Smooth muscle cell (in vitro differentiated cells): ENCODE measurements at regions not wholly inside any gene's neighbourhood (a gene's known extent, or its start where the extent isn't known, plus 50 kb on each side); places are given as distances from the start of the nearest gene placed in this dataset.

Experiments
- DNase-seq: peaks from one replicate; lab custom pipeline; 2025; ENCODE audit not compliant: unreplicated experiment; lab: John Stamatoyannopoulos, UW
- H2AFZ ChIP-seq: fragments of 200-600 bp; sonication (generic); 2 replicates; pipeline ENCODE4 v1.6.0; 2016; ENCODE audit warnings: antibody characterized with exemption, low read depth, mild to moderate bottlenecking
- H3F3A ChIP-seq: fragments of 200-600 bp; sonication (generic); 2 replicates; pipeline ENCODE4 v1.6.0; 2017; ENCODE audit warnings: antibody characterized with exemption, low read depth
- H3K27ac ChIP-seq: fragments of 200-600 bp; sonication (generic); 2 replicates; pipeline ENCODE4 v1.5.1; 2016; ENCODE audit warnings: low read depth, mild to moderate bottlenecking
- H3K27me3 ChIP-seq: fragments of 200-600 bp; sonication (generic); 2 replicates; pipeline ENCODE4 v1.6.1; 2016; ENCODE audit warnings: low read depth, mild to moderate bottlenecking
- H3K36me3 ChIP-seq: fragments of 200-600 bp; sonication (generic); 2 replicates; pipeline ENCODE4 v1.5.1; 2016; ENCODE audit warnings: low read depth
- H3K4me1 ChIP-seq: fragments of 200-600 bp; sonication (generic); 2 replicates; pipeline ENCODE4 v1.5.1; 2016; ENCODE audit warnings: low read depth
- H3K4me2 ChIP-seq: fragments of 200-600 bp; sonication (generic); 2 replicates; pipeline ENCODE4 v1.6.0; 2016; ENCODE audit warnings: mild to moderate bottlenecking
- H3K4me3 ChIP-seq: fragments of 200-600 bp; sonication (generic); 2 replicates; pipeline ENCODE4 v1.5.1; 2016; ENCODE audit warnings: mild to moderate bottlenecking
- H3K79me2 ChIP-seq: fragments of 200-600 bp; sonication (generic); 2 replicates; pipeline ENCODE4 v1.6.0; 2016; ENCODE audit warnings: low read depth, mild to moderate bottlenecking
- H3K9ac ChIP-seq: fragments of 200-600 bp; sonication (generic); 2 replicates; pipeline ENCODE4 v1.6.0; 2016; ENCODE audit warnings: low read depth
- H3K9me3 ChIP-seq: fragments of 200-600 bp; sonication (generic); replicated peaks from 2 replicates; pipeline ENCODE4 v1.5.1; 2016; ENCODE audit warnings: low read depth
- H4K20me1 ChIP-seq: fragments of 200-600 bp; sonication (generic); 2 replicates; pipeline ENCODE4 v1.6.0; 2016; ENCODE audit warnings: low read depth
- CTCF ChIP-seq: fragments of 200-600 bp; sonication (generic); IDR thresholded peaks from 2 replicates; pipeline ENCODE4 v1.5.1; 2017; ENCODE audit warnings: borderline replicate concordance, mild to moderate bottlenecking, antibody characterized with exemption; ENCODE audit not compliant: insufficient read depth, poor library complexity, severe bottlenecking
- WGBS: methylation state at CpG from one replicate; pipeline ENCODE4 v1.1.7; 2016; ENCODE audit warnings: low lambda C conversion rate; 5-methylcytosine and 5-hydroxymethylcytosine counted together

GRCh38 chr14:45742187-45742586, 489.2 kb upstream of the MIS18BP1 start:
- H2AFZ ChIP-seq = no peak overlapping the region
- no peak overlapping the region for H3K27ac ChIP-seq

GRCh38 chr14:45728434-45729225, 475.6 kb upstream of the MIS18BP1 start:
- Histone ChIP-seq H3K27me3 (no peaks in the 10 kb centered on the region), H3K4me2 (no peak overlapping the region), H4K20me1 (no peaks in the 10 kb centered on the region), H3K79me2 (no peaks in the 10 kb centered on the region), H3K4me3 (no peak overlapping the region), H3K36me3 (no peaks in the 10 kb centered on the region), H3K4me1 (no peaks in the 10 kb centered on the region), H3K9me3 (no peaks in the 10 kb centered on the region), H3F3A (no peaks in the 10 kb centered on the region), H2AFZ (no peak overlapping the region), H3K9ac (no peak overlapping the region), H3K27ac (no peak overlapping the region)
- 78% methylated on average over 3 of the region's 3 CpGs for WGBS
- no peak for DNase-seq
- TF ChIP-seq CTCF = no peak

More at GRCh38 chr14:45742187-45742586, 489.2 kb upstream of the MIS18BP1 start:
- Histone ChIP-seq H4K20me1 (no peaks in the 10 kb centered on the region), H3K79me2 (no peaks in the 10 kb centered on the region), H3K4me1 (no peaks in the 10 kb centered on the region), H3K27me3 (no peaks in the 10 kb centered on the region), H3K9me3 (no peaks in the 10 kb centered on the region), H3K4me2 (no peak overlapping the region), H3K36me3 (no peaks in the 10 kb centered on the region), H3K9ac (no peak overlapping the region), H3F3A (no peaks in the 10 kb centered on the region), H3K4me3 (no peak overlapping the region)
- no peak for DNase-seq
- no peak for TF ChIP-seq CTCF

- WGBS = 93% methylated on average over 1 of the region's 1 CpG
- Histone ChIP-seq H3K36me3 (no peaks in the 10 kb centered on the region), H3K9me3 (no peaks in the 10 kb centered on the region), H3K4me3 (no peak overlapping the region), H3K27me3 (no peaks in the 10 kb centered on the region), H3K27ac (no peak overlapping the region), H3K79me2 (no peaks in the 10 kb centered on the region), H3K4me1 (no peaks in the 10 kb centered on the region), H3K9ac (no peak overlapping the region), H4K20me1 (no peaks in the 10 kb centered on the region), H3F3A (no peaks in the 10 kb centered on the region), H2AFZ (no peak overlapping the region), H3K4me2 (no peak overlapping the region)
- no peak for TF ChIP-seq CTCF
- DNase-seq = no peak
These were observed 474.1 kb upstream of the MIS18BP1 start for GRCh38 chr14:45727133-45727532.

- Histone ChIP-seq H3K36me3 (no peaks in the 10 kb centered on the region), H3F3A (no peaks in the 10 kb centered on the region), H3K9ac (no peak overlapping the region), H3K9me3 (no peaks in the 10 kb centered on the region), H3K4me1 (no peaks in the 10 kb centered on the region), H3K79me2 (no peaks in the 10 kb centered on the region), H3K4me2 (no peak overlapping the region), H3K27me3 (no peaks in the 10 kb centered on the region), H2AFZ (no peak overlapping the region), H3K27ac (no peak overlapping the region), H4K20me1 (no peaks in the 10 kb centered on the region), H3K4me3 (no peak overlapping the region)
- TF ChIP-seq CTCF = no peak
- DNase-seq = no peak
These were observed 468.5 kb upstream of the MIS18BP1 start for GRCh38 chr14:45721472-45721871.
